IPS DF 4.7 (cell line): ENCODE measurements at regions not wholly inside any gene's neighbourhood (a gene's known extent, or its start where the extent isn't known, plus 50 kb on each side); places are given as distances from the start of the nearest gene placed in this dataset.
"Not testable (repeated sequence)": the region's sequence is repeated elsewhere in the genome, so short reads cannot be mapped to it uniquely, and the experiment has no call there.

ENCODE experiments used
- DNase-seq: peaks from one replicate; pipeline ENCODE4 v3.0.0-alpha.2; 2013; ENCODE audit warnings: low spot score; ENCODE audit errors: extremely low read depth

DNA sequence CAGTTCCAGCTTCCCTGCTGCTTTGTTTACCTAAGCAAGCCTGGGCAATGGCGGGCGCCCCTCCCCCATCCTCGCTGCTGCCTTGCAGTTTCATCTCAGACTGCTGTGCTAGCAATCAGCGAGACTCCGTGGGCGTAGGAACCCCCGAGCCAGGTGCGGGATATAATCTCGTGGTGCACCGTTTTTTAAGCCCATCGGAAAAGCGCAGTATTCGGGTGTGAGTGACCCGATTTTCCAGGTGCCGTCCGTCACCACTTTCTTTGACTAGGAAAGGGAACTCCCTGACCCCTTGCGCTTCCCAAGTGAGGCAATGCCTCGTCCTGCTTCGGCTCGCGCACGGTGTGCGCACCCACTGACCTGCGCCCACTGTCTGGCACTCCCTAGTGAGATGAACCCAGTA lies 914.7 kb downstream of the AMY1C start:
- DNase-seq: not testable (repeated sequence)

DNA sequence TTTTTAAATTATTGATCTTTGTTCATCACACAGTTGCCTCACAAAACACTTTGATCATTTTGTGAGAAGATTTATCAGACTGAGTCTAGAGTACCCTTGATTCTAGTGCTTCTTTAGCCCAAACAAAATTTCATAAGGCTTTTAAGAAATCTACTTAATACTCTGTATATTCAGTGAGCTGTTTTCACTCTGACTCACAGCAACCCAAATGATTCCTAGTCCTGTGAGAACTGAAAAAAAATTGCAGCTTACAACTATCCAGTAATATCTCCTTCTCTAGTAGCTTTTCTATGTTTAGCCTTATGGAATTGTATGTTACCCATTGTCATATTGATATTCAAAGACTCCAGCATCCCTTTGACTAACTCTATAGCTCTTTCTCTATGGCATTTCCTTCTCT lies 915.6 kb downstream of the AMY1C start:
- no peak for DNase-seq

DNA sequence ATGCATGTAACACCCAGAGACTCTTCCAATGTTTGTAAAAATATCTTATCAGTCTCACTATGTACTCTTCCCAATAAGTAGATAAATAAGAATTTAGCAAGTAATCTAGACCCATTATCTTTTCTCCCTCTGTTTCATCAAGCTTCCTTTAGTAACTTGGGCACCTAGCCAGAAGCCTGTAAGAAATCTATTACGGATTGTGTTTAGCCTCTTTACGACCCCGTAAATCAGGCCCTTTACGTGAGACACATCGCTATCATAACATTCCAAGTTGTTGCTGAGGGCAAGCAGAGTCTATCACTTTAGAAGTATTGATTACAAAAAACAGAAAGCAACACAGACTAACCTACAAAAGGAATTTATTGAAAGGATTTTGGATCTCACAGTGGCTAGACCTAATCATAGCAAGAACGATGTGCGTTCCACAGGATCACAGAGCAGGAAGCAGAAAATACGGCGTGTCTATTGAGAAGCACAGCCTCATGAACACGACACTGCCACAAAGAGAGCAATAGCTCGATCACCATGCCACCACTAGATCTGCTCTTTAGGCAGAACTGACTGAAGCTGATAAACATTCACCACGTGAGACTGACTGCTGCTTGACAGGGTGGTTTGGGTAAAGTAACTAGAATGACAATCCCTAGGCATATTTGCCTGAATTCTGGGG lies 922.1 kb downstream of the AMY1C start:
- DNase-seq: no peak

DNA sequence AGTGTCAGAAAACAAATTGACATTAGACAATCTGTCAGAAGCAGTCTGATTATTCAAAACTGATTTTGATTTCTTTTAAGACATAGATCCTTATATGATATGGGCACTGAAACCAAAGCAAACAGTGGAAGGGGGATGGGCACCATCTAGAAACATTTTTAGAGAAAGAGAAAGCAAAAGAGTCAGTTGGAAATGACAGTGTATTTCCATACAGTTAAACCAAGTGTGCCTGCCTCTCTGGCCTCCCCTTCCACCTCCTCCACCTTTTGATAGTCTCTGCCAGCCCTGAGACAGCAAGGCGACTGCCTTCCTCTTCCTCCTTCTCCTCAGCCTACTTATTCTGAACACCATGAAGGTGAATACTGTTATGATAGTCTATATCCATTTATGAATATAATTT lies 949.7 kb downstream of the AMY1C start:
- DNase-seq: no peak

DNA sequence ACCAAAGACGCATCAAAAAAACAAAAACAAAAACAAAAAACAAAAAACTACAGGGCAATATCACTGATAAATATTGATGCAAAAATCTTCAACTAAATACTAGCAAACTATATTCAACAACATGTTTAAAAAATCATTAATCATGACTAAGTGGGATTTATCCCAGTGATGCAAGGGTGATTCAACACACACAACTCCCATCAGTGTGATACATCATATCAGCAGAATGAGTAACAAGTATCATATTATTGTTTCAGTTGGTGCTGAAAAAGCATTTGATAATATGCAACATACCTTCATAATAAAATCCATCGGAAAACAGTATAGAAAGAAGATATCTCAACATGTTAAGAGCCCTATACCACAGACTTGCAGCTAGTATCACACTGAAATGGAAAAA lies 953.0 kb downstream of the AMY1C start:
- DNase-seq: no peak

DNA sequence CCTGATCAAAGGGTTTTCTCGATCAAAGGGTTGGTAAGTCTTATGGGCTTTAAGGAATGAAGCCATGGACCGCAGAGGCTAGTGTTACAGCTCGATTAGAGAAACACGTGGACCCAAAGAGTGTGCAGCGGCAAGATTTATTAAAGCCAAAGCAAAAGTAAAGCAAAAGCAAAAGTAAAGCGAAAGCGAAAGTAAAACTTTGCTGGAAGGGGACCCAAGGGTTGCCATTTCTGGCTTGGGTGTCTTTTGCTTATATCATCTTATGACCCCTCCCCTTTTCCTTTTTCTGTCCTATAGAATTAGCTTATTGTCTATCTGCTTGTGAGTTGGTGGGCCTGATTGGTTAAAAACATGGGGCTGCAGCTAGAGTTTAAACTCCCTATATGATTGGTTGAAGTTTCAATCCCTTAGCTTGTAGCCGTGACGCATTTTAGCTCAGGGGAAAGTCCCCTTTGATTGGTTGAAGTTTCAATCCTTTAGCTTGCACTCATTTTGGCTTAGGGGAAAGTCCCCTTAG lies 957.0 kb downstream of the AMY1C start:
- no peak for DNase-seq

DNA sequence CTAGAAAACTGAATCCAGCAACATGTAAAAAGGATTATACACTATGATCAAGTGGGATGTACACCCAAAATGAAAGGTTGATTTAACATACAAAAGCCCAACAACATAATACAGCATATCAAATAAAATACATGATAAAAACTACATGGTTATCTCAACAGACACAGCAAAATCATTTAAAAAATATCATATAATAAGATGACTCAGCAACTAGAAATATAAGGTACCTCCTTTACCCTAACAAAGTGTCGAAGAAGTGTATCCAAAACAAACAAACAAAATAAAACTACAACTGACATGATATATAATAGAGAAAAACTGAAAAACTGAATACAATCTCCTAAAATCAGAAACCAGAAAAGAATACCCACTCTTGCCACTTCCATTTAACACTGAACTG lies 969.1 kb downstream of the AMY1C start:
- DNase-seq: no peak

DNA sequence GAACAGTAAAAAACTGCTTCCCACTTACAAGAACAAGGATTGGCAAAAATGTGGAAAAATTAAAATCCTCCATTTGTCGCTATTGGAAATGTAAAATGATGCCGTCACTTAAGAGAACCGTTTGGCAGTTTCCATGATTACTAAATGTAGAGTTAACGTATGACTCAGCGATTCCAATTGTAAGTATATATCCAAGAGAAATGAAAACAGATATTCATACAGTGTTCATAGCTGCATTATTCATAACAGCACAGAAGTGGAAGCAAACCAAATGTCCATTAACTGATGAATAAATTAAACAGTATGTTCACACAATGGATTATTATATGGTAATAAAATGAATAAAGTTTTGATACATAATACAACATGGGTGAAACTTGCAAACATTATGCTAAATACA lies 971.0 kb downstream of the AMY1C start:
- no peak for DNase-seq

DNA sequence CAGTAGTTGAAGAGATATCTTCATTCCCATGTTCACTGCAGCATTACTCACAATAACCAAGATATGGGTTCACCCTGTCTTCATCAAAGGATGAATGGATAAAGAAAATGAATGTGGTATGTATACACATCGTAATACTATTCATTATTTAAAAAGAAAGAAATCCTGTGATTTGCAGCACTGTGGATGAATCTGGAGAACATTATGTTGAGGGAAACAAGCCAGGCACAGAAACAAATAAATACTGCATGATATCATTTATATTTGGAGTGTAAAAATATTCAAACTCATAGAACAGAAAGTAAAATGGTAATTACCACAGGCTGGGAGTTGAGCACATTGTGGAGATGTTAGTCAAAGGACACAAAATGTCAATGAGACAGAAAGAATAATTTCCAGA lies 977.2 kb downstream of the AMY1C start:
- no peak for DNase-seq

DNA sequence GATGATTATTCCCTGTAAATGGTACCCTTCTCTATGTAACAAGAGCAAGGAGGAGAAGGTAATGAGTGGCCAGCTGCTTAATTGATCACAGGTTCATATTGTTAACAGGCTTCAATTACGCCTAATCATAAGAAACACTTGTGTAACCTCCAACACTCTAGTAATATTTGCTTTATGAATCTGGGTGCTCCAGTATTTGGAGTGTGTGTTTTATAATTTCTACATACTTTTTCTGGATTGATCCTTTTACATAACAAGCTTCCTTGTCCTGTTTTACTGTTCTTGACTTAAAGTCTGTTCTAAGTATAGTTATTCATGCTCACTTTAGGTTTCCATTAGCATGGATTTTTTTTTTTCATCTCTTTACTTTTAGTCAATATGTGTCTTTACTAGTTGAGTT lies 984.2 kb downstream of the AMY1C start:
- no peak for DNase-seq

DNA sequence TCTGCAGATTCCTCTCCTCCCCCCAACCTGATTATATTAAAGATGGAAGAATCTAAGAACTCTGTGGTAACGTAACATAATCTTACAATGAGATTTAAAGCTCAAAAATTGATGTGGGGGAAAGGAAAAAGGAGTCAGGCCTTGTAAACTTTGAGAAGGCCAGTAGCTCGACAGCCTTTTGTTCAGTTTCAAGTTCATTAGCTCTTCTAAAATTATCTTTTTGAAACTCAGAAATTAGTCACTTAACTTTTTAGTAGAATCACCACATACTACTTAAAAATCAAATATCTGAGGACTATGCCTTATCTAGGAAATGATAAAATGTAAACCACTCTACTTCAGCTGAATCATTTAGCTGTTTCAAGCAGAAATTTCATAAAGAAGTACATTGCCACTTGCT lies 996.2 kb downstream of the AMY1C start:
- no peak for DNase-seq

DNA sequence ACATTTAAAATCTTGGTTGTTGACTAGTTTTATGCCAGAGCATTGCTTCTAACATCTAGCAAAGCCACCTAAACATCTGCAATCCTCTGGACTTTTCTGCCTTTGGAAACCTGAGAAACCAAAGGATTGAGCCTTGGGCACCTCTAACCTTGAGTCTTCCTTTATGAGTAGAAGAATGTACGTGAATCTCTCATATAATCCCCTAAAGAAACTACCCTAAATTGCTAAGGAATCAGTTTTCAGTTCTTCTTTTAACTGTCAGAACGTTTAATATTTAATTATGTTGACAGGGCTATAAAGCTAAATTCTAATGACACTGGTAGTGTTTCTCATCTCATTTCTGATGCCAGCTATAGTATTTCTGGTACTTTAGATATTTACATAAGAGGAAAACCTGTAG lies 997.3 kb downstream of the AMY1C start:
- no peak for DNase-seq

DNA sequence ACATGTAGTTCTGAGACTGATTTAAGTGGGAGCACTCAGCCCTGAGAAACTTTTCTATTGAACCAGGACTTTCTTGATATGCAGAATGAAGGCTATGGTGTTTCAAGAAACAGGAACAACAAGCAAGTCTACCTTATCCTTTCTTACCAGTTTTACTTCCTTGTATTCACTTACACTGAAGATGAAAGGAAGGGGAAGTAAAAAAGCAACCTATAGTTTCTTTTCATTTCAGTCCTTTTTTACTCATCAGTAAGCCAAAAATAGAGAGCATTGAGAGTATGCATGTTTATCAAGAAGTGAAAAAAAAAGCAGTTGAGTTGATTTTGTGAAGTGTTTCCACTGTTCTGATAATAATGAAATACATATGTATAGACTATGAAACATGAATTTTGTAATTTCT lies 1010.3 kb downstream of the AMY1C start:
- no peak for DNase-seq

DNA sequence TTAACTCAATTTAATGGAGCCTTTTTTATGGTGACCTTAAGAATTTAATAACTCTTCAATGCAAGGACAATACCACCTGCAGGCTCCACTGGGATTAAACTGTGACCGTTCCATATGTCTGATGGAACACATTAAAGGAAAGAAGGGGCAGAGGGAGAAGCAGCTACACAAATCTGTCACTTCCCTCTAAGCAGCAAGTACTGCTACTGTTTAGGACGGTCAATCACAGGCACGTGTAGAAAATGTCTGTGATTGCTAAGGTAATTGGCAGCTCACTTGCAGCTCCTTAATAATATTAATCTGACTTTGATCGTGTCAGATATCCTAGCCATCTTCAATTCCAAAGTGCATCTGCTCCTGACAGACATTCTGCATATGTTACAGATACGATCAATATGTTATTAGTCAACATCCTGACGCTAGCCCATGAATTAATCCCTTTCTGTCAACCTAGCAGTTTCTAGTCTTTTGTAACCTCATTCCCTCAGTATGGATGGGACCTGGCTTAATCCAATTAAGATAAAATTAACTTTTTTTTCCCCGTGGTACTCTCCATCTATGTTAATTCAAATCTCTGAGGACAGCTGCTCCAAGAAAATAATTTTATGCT lies 1012.4 kb downstream of the AMY1C start:
- no peak for DNase-seq

DNA sequence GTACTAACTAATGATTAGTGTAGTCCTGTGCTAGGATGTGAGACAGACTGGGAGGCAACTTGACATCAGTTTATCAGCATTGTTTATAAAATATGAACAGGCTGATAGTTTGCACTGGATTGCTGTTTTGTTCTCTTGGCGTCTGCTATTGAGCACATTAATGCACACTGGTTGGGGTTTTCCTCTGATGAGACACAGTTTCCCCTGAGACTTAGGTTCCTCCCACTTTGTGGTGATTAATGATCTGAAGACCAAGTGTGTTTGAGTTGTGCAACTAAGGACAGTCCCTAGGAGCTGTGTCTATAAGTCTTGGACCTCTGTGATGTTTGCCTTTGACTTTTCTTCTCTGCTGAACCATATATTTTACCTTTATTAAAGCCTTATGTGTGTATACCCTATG lies 1015.4 kb downstream of the AMY1C start:
- no peak for DNase-seq

DNA sequence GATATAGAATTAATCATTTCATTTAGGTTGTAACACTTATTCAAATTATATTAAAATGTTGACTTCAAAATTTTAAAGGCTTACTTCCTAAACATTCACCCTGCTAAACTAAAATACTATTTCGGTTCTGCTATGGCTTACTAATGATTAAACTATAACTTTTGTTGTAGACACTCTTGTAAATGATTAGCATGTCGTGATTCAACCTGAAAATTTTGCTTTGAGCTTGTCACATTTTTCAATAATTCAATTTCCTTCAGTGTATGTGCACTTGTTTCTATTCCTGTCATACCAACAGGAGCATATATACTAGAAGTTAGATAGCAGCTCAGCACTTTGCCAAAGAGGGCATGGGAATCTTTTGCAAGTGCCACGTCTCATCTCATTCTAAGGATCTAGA lies 1018.8 kb downstream of the AMY1C start:
- no peak for DNase-seq

DNA sequence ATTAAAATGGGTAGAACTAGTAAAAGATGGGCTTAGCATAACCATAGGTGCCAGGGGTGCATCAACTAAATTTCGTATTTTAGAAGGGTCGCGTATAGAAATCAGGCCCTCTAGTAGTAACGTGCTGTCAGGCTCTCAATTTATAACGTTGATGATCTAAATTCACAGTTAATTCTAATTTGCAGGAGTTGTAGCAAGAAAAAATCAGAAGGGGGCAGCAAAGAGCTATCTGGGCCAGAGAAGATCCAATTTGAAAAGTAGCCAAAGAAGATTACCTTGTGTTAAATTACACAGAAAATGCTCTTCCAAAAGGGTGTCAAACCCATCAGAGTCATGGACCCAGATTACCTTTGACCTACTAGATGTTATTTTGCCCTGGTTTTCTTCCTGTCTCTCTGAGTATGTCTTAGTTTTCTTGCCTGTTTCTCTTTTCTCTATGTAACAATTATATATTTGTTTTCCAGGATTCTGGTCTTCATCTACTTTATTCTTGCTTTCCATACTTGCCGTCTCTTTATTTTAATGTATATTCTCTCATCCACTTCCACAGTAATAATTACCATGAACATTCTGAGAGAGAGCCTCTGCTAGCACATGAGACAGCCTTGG lies 1030.9 kb downstream of the AMY1C start:
- DNase-seq: no peak

DNA sequence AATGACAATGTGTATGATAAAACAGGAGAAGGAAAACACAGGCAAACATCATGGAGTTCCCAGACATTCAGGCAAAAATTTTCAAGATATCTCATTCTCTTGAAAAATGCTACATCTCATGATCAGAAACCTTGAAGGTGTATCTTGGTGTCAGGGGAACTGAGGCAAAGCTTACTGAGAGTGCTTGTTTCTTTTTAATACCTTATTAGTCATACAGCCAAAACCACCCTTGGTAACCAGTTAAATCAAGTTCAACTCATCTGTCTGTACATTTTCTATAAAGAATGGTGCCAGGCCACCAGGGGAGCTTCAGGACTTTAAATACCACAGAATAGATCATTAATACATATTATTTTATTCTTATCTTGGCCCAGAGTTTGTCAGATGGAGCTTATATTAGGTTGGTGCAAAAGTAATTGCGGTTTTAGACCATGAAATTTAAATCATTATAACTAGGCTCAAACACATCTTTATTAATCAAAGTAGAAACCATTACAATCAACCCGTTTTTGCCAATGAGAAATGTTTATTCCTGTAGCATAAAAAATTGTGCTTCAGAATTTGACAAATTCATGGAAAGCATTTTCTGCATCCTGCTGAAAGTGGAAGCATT lies 1036.0 kb downstream of the AMY1C start:
- DNase-seq: no peak

DNA sequence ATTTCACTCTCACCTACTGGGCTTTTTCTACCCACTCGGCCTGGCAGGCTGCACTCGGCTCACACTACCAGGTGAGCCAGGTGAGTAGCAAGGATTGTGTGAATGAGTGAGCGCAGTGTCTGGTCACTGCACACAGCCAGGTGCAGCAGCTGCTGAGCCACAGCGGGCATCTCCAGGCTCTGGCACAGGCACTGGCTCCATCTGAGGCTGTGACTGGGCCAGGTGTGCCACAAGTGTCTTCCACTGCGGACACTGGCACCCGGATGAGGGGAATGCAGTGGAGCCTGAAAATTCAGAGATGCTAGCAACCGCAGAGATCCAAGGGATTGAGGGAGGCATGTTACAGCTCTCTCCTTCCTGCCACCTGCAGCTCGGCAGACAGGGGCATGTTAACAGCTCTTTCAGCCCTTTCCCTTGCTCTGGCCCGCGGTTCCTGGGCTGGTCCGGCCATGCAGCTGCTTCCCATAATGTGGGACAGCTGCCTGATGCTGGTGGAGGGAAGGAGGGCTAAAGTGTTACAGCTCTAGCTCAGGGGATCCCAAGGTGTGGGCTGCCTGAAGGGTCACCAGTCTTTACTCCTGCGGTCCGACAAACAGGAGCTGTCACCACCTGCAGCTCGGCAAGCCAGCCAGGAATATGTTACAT lies 1038.3 kb downstream of the AMY1C start:
- no peak for DNase-seq

DNA sequence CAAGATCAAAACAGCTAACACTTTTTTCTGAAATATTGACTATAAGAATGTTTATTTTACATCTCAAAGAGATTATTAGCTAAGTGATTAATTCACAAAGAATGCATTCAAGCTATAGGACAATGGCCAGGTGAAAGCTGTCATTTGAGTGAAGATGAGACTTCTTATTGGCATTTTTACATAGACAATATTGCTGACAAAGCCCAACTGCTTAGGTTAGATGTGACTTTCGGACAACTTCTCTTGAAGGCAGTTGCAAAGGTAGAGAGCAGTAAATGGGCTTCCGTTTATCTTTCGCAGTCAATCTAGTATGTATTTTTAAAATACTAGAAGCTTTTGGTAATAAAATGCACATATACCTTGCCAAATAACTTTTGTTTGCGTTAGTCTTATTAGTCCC lies 1041.3 kb downstream of the AMY1C start:
- no peak for DNase-seq

DNA sequence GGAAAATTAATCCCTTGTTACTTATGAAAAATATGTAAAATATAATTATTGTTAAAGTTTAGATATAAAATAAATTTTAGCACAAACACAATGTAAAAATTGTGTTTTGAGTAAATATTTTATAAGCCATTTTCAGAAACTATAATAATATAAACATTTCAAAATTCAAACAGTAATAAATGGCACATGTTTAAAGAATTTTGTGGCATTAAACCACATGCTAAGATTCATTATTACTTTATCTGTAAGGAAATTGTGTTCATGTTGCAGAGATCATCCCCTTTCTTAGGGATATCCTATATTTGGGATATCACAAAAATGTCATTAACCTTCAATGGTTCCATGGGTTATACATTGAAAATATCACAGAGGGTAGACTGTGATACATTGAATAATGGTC lies 1044.3 kb downstream of the AMY1C start:
- no peak for DNase-seq

DNA sequence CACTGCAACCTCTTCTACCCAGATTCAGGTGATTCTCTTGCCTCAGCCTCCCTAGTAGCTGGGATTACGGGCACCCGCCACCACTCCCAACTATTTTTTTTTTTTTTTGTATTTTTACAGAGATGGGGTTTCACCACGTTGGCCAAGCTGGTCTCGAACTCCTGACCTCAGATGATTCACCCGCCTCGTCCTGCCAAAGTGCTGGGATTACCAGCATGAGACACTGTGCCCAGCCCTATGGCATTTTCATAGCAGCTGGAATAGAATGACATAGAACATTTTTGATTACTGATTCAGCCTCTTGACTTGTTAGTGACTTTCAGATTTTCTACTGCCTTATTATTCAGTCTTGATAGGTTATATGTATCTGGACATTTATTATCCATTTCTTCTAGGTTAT lies 1046.2 kb downstream of the AMY1C start:
- no peak for DNase-seq
